ENCODE measurements at regions not wholly inside any gene's neighbourhood (a gene's known extent, or its start where the extent isn't known, plus 50 kb on each side); places are given as distances from the start of the nearest gene placed in this dataset.
A peak's percentile ranks its signal among the peaks of the same experiment; 100 is the strongest.

- in situ Hi-C loops (cut with HindIII; ENCODE audit: low pct_unique_long_range_greater_than_20kb, low sequenced_read_pairs), result no loop called here
- DNase-seq (ENCODE audit: low read depth), result no peak
These were observed 757.0 kb downstream of the BRINP1 start for GRCh38 chr9:118612201-118612600.

- no peak for DNase-seq (ENCODE audit: low read depth)
- in situ Hi-C loops (cut with HindIII; ENCODE audit: low pct_unique_long_range_greater_than_20kb, low sequenced_read_pairs), result no loop called here
These were observed 755.2 kb downstream of the BRINP1 start for GRCh38 chr9:118613996-118614395.

- no peak for DNase-seq (ENCODE audit: low read depth)
- in situ Hi-C loops (cut with HindIII; ENCODE audit: low pct_unique_long_range_greater_than_20kb, low sequenced_read_pairs), result no loop called here
These were observed 751.2 kb downstream of the BRINP1 start for GRCh38 chr9:118618084-118618483.

GRCh38 chr9:118618849-118619248, 750.4 kb downstream of the BRINP1 start:
- DNase-seq (ENCODE audit: low read depth), result no peak
- in situ Hi-C loops (cut with HindIII; ENCODE audit: low pct_unique_long_range_greater_than_20kb, low sequenced_read_pairs), result no loop called here

- in situ Hi-C loops (cut with HindIII; ENCODE audit: low pct_unique_long_range_greater_than_20kb, low sequenced_read_pairs), result no loop called here
- no peak for DNase-seq (ENCODE audit: low read depth)
These were observed 744.6 kb downstream of the BRINP1 start for GRCh38 chr9:118624608-118625007.

GRCh38 chr9:118630079-118630478, 739.2 kb downstream of the BRINP1 start:
- in situ Hi-C loops (cut with HindIII; ENCODE audit: low pct_unique_long_range_greater_than_20kb, low sequenced_read_pairs), result no loop called here
- no peak for DNase-seq (ENCODE audit: low read depth)

- in situ Hi-C loops (cut with HindIII; ENCODE audit: low pct_unique_long_range_greater_than_20kb, low sequenced_read_pairs), result no loop called here
These were observed 738.2 kb downstream of the BRINP1 start for GRCh38 chr9:118630931-118631595.

GRCh38 chr9:118631956-118632355, 737.3 kb downstream of the BRINP1 start:
- in situ Hi-C loops (cut with HindIII; ENCODE audit: low pct_unique_long_range_greater_than_20kb, low sequenced_read_pairs), result no loop called here
- no peak for DNase-seq (ENCODE audit: low read depth)

More at GRCh38 chr9:118630931-118631595, 738.2 kb downstream of the BRINP1 start:
- no peak for DNase-seq (ENCODE audit: low read depth)

- in situ Hi-C loops (cut with HindIII; ENCODE audit: low pct_unique_long_range_greater_than_20kb, low sequenced_read_pairs), result no loop called here
- DNase-seq (ENCODE audit: low read depth), result no peak
These were observed 733.8 kb downstream of the BRINP1 start for GRCh38 chr9:118635416-118635815.

GRCh38 chr9:118637681-118638080, 731.6 kb downstream of the BRINP1 start:
- in situ Hi-C loops (cut with HindIII; ENCODE audit: low pct_unique_long_range_greater_than_20kb, low sequenced_read_pairs), result no loop called here

GRCh38 chr9:118640836-118641560, 728.2 kb downstream of the BRINP1 start:
- in situ Hi-C loops (cut with HindIII; ENCODE audit: low pct_unique_long_range_greater_than_20kb, low sequenced_read_pairs), result no loop called here
- DNase-seq (ENCODE audit: low read depth), result no peak

More at GRCh38 chr9:118637681-118638080, 731.6 kb downstream of the BRINP1 start:
- no peak for DNase-seq (ENCODE audit: low read depth)

- peak; percentile 93 for DNase-seq (ENCODE audit: low read depth)
These were observed 726.1 kb downstream of the BRINP1 start for GRCh38 chr9:118643118-118643517.

GRCh38 chr9:118644066-118644465, 725.2 kb downstream of the BRINP1 start:
- in situ Hi-C loops (cut with HindIII; ENCODE audit: low pct_unique_long_range_greater_than_20kb, low sequenced_read_pairs), result no loop called here
- peak; percentile 10 for DNase-seq (ENCODE audit: low read depth)

More at GRCh38 chr9:118643118-118643517, 726.1 kb downstream of the BRINP1 start:
- in situ Hi-C loops (cut with HindIII; ENCODE audit: low pct_unique_long_range_greater_than_20kb, low sequenced_read_pairs), result no loop called here

- in situ Hi-C loops (cut with HindIII; ENCODE audit: low pct_unique_long_range_greater_than_20kb, low sequenced_read_pairs), result no loop called here
These were observed 721.9 kb downstream of the BRINP1 start for GRCh38 chr9:118647331-118647730.

GRCh38 chr9:118650417-118650816, 718.8 kb downstream of the BRINP1 start:
- in situ Hi-C loops (cut with HindIII; ENCODE audit: low pct_unique_long_range_greater_than_20kb, low sequenced_read_pairs), result no loop called here
- no peak for DNase-seq (ENCODE audit: low read depth)

More at GRCh38 chr9:118647331-118647730, 721.9 kb downstream of the BRINP1 start:
- no peak for DNase-seq (ENCODE audit: low read depth)

GRCh38 chr9:118651511-118651910, 717.7 kb downstream of the BRINP1 start:
- in situ Hi-C loops (cut with HindIII; ENCODE audit: low pct_unique_long_range_greater_than_20kb, low sequenced_read_pairs), result no loop called here
- no peak for DNase-seq (ENCODE audit: low read depth)

GRCh38 chr9:118652258-118652657, 717.0 kb downstream of the BRINP1 start:
- no peak for DNase-seq (ENCODE audit: low read depth)
- in situ Hi-C loops (cut with HindIII; ENCODE audit: low pct_unique_long_range_greater_than_20kb, low sequenced_read_pairs), result no loop called here

- in situ Hi-C loops (cut with HindIII; ENCODE audit: low pct_unique_long_range_greater_than_20kb, low sequenced_read_pairs), result no loop called here
- no peak for DNase-seq (ENCODE audit: low read depth)
These were observed 716.3 kb downstream of the BRINP1 start for GRCh38 chr9:118652912-118653311.

- DNase-seq (ENCODE audit: low read depth), result no peak
- in situ Hi-C loops (cut with HindIII; ENCODE audit: low pct_unique_long_range_greater_than_20kb, low sequenced_read_pairs), result no loop called here
These were observed 710.2 kb downstream of the BRINP1 start for GRCh38 chr9:118659011-118659410.
